K562 (cell line): ENCODE measurements at regions not wholly inside any gene's neighbourhood (a gene's known extent, or its start where the extent isn't known, plus 50 kb on each side); places are given as distances from the start of the nearest gene placed in this dataset.

Source experiments
- ATAC-seq: fragments of 200-7000 bp; cut with Tn5 transposase; 3 replicates; pipeline ENCODE4 v1.9.1; 2020; ENCODE audit warnings: moderate library complexity
- BruUV-seq: library from RNA; stranded (reverse); fragments of 400-500 nt; replicated peaks from 2 replicates; lab custom pipeline; 2021; lab: Mats Ljungman, UMichigan
- CTCF ChIA-PET: fragments of 300-600 bp; formaldehyde crosslinking; extraction: SDS; loops from one replicate; lab custom pipeline; 2021; ENCODE audit warnings: low intra/inter-chr PET ratio; lab: Yijun Ruan, JAX
- POLR2A ChIA-PET: fragments of 300-600, 350-650 bp; sonication (Branson Sonifier 250); formaldehyde crosslinking; extraction: SDS; loops from one replicate; lab custom pipeline; 2021; ENCODE audit warnings: antibody characterized with exemption, inconsistent platforms; lab: Yijun Ruan, JAX
- DNase-seq, 4 experiments: peaks; one replicate each; pipeline versions ENCODE4 v3.0.0 to v3.0.0-alpha.2; 2011 to 2018; ENCODE audit warnings: low spot score in 3 of 4, mixed read lengths in 3 of 4; ENCODE audit errors: extremely low read depth in 1 of 4
- FAIRE-seq: peaks from 2 replicates; lab custom pipeline; 2011; peaks lifted over from hg19 to GRCh38; lab: Jason Lieb, UNC
- H2AFZ ChIP-seq: 2 replicates; pipeline ENCODE4 v1.6.0; 2011; ENCODE audit warnings: low read depth, low read length, control low read depth, inconsistent platforms
- H3K27ac ChIP-seq: fragments of 200-600 bp; 3 replicates; pipeline ENCODE4 v1.8.0; 2011; ENCODE audit warnings: low read depth, mild to moderate bottlenecking, control low read depth, inconsistent platforms, low read length, moderate library complexity, mixed read lengths; ENCODE audit errors: extremely low read depth
- H3K27me3 ChIP-seq, 2 experiments: fragments of 300-600 bp in 1 of 2; 2 replicates in 1 of 2; 3 replicates in 1 of 2; pipeline versions ENCODE4 v1.6.0 to v1.8.0; 2011; ENCODE audit warnings: inconsistent platforms in 2 of 2, low read length in 2 of 2, mild to moderate bottlenecking in 1 of 2, mixed read lengths in 1 of 2, moderate library complexity in 1 of 2; ENCODE audit not compliant: control insufficient read depth in 2 of 2, insufficient read depth in 2 of 2
- H3K36me3 ChIP-seq: fragments of 300-600 bp; 3 replicates; pipeline ENCODE4 v1.8.0; 2011; ENCODE audit warnings: mild to moderate bottlenecking, low read length, inconsistent platforms; ENCODE audit not compliant: control insufficient read depth, insufficient read depth
- H3K4me1 ChIP-seq, 2 experiments: fragments of 200-600 bp in 1 of 2; replicated peaks in 1 of 2; 2 replicates in 1 of 2; 3 replicates in 1 of 2; pipeline versions ENCODE4 v1.5.1 to v1.8.0; 2011; ENCODE audit warnings: inconsistent platforms in 2 of 2, low read length in 2 of 2, mild to moderate bottlenecking in 1 of 2, mixed read lengths in 1 of 2, moderate library complexity in 1 of 2; ENCODE audit not compliant: control insufficient read depth in 2 of 2, insufficient read depth in 2 of 2
- H3K4me2 ChIP-seq: 2 replicates; pipeline ENCODE4 v1.6.1; 2011; ENCODE audit warnings: low read length, control low read depth, inconsistent platforms, mixed read lengths; ENCODE audit not compliant: insufficient read depth
- H3K4me3 ChIP-seq: fragments of 200-600 bp; sonication (generic), shearing (Covaris generic); 2 replicates; pipeline ENCODE4 v1.5.1; 2016; ENCODE audit warnings: control low read depth, inconsistent platforms
- H3K79me2 ChIP-seq: fragments of 200-600 bp; 3 replicates; pipeline ENCODE4 v1.8.0; 2011; ENCODE audit warnings: low read length, inconsistent platforms; ENCODE audit not compliant: control insufficient read depth, insufficient read depth
- H3K9ac ChIP-seq, 2 experiments: 2 replicates each; pipeline versions ENCODE4 v1.6.0 to v1.6.1; 2011; ENCODE audit warnings: low read depth in 2 of 2, low read length in 2 of 2, control low read depth in 1 of 2, inconsistent platforms in 1 of 2, mild to moderate bottlenecking in 1 of 2, mixed read lengths in 1 of 2; ENCODE audit not compliant: insufficient read depth in 1 of 2
- H3K9me1 ChIP-seq: one replicate; pipeline ENCODE4 v1.6.0; 2011; ENCODE audit warnings: inconsistent platforms, mild to moderate bottlenecking, low read length, moderate library complexity; ENCODE audit not compliant: control insufficient read depth, insufficient read depth
- H3K9me3 ChIP-seq: replicated peaks from 2 replicates; pipeline ENCODE4 v1.5.1; 2011; ENCODE audit warnings: low read depth, low read length, inconsistent platforms; ENCODE audit not compliant: control insufficient read depth, insufficient read depth
- H4K20me1 ChIP-seq: replicated peaks from 2 replicates; pipeline ENCODE4 v1.6.1; 2011; ENCODE audit warnings: low read length, inconsistent platforms, mixed read lengths; ENCODE audit not compliant: control insufficient read depth, insufficient read depth
- AFF4 ChIP-seq: sonication (generic); formaldehyde crosslinking; IDR thresholded peaks from 2 replicates; pipeline ENCODE4 v1.8.0; 2023; ENCODE audit warnings: mild to moderate bottlenecking, missing genetic modification reagents
- CBFB ChIP-seq: sonication (generic); formaldehyde crosslinking; IDR thresholded peaks from 2 replicates; pipeline ENCODE4 v1.4.0; 2020; ENCODE audit warnings: mild to moderate bottlenecking, missing genetic modification reagents
- CCAR2 ChIP-seq: fragments of 200-400 bp; formaldehyde crosslinking; IDR thresholded peaks from 2 replicates; pipeline ENCODE4 v1.6.1; 2017; ENCODE audit warnings: mild to moderate bottlenecking, low read depth, low read length
- IFI16 ChIP-seq: fragments of 250-450 bp; sonication (Bioruptor Pico); IDR thresholded peaks from 2 replicates; pipeline ENCODE4 v2.1.2; 2022; ENCODE audit warnings: mild to moderate bottlenecking, inconsistent platforms
- KLF10 ChIP-seq: fragments of 250-450 bp; sonication (Bioruptor Pico); IDR thresholded peaks from 2 replicates; pipeline ENCODE4 v1.6.1; 2021; ENCODE audit warnings: matching md5 sums
- MBD1 ChIP-seq: fragments of 250-450 bp; sonication (Bioruptor Pico); IDR thresholded peaks from 2 replicates; pipeline ENCODE4 v1.8.0; 2022; ENCODE audit warnings: inconsistent platforms
- MNT ChIP-seq, 2 experiments: fragments of 450-650 bp; conservative IDR thresholded peaks; 2 replicates each; pipeline ENCODE4 v1.6.1; 2017; ENCODE audit warnings: mild to moderate bottlenecking in 2 of 2, moderate library complexity in 2 of 2
- NBN ChIP-seq: fragments of 450-650 bp; IDR thresholded peaks from 2 replicates; pipeline ENCODE4 v1.6.1; 2016; ENCODE audit warnings: low read depth, mild to moderate bottlenecking
- RFX7 ChIP-seq: fragments of 250-450 bp; sonication (Bioruptor Pico); IDR thresholded peaks from 2 replicates; pipeline ENCODE4 v1.5.1; 2021; ENCODE audit warnings: mild to moderate bottlenecking
- RHOXF2B ChIP-seq: fragments of 250-450 bp; sonication (Bioruptor Pico); conservative IDR thresholded peaks from 2 replicates; pipeline ENCODE4 v1.5.1; 2021
- SMARCA5 ChIP-seq: fragments of 450-650 bp; IDR thresholded peaks from 2 replicates; pipeline ENCODE4 v1.6.1; 2016
- SRSF3 ChIP-seq: fragments of 200-400 bp; formaldehyde crosslinking; IDR thresholded peaks from 2 replicates; pipeline ENCODE4 v1.6.1; 2016; ENCODE audit warnings: mild to moderate bottlenecking, low read length, moderate library complexity; ENCODE audit not compliant: insufficient read depth
- ZNF143 ChIP-seq: sonication (generic); formaldehyde crosslinking; IDR thresholded peaks from 2 replicates; pipeline ENCODE4 v1.9.0; 2022; ENCODE audit warnings: mild to moderate bottlenecking, missing genetic modification reagents
- ZNF75A ChIP-seq: fragments of 450-650 bp; formaldehyde crosslinking; IDR thresholded peaks from 2 replicates; pipeline ENCODE4 v1.4.0; 2020; ENCODE audit warnings: mild to moderate bottlenecking
- WGBS: fragments of 100-300 bp; shearing (Covaris generic); methylation state at CpG from one replicate; pipeline ENCODE4 v1.1.6; 2016; ENCODE audit warnings: low coverage, mixed read lengths; ENCODE audit not compliant: insufficient coverage; ENCODE audit errors: missing lambda C conversion rate; 5-methylcytosine and 5-hydroxymethylcytosine counted together
- in situ Hi-C: fragments of 300-500 bp; cut with MboI; formaldehyde crosslinking; loops from 4 replicates; pipeline ENCODE4 v1.15.0; 2018; ENCODE audit warnings: inconsistent platforms, mixed read lengths
- intact Hi-C: fragments of 100-400 bp; cut with micrococcal nuclease; formaldehyde crosslinking; loops from 2 replicates; pipeline ENCODE4 v1.14.2; 2022

- Histone ChIP-seq H3K9ac (no peak overlapping the region), H3K4me2 (no peak overlapping the region), H4K20me1 (no peaks in the 10 kb centered on the region), H2AFZ (no peak overlapping the region), H3K27me3 (peaks cover 0 to 57% of the 10 kb centered on the region in 2 experiments; a peak in 3 of 5 replicates), H3K9me1 (no peaks in the 10 kb centered on the region)
- POLR2A ChIA-PET: no interaction called here
- FAIRE-seq: no peak
- TF ChIP-seq MNT (conservative IDR thresholded peaks at IDR 0.05): no peak
- no peak for TF ChIP-seq SMARCA5
- no peak for TF ChIP-seq IFI16 (CRISPR knock-in tag)
- TF ChIP-seq AFF4 (CRISPR knock-in tag): no peak
- no peak for TF ChIP-seq ZNF143
- no peak for TF ChIP-seq RFX7 (CRISPR knock-in tag)
- no peak for TF ChIP-seq CBFB (CRISPR knock-in tag)
- no peak for TF ChIP-seq RHOXF2B (CRISPR knock-in tag)
- no peak for TF ChIP-seq NBN
- TF ChIP-seq CCAR2: no peak
- no peak for TF ChIP-seq MBD1
- no peak for TF ChIP-seq SRSF3
- no peak for TF ChIP-seq ZNF75A
- no peak for TF ChIP-seq KLF10 (CRISPR knock-in tag)
- TF ChIP-seq, all 486 proteins: peak for 0
- ATAC-seq (no peak), DNase-seq (no peak)
- Histone ChIP-seq H3K27ac (no peak overlapping the region), H3K79me2 (no peaks in the 10 kb centered on the region), H3K9me3 (no peaks in the 10 kb centered on the region), H3K36me3 (no peaks in the 10 kb centered on the region), H3K4me1 (no peaks in the 10 kb centered on the region; a peak in 2 of 5 replicates), H3K4me3 (no peak overlapping the region)
- no TSS peak for BruUV-seq
- intact Hi-C loops: no loop called here
- WGBS: 0% methylated on average over 14 of the region's 15 CpGs
- in situ Hi-C loops: no loop called here
- CTCF ChIA-PET: no interaction called here
These were observed 82.0 kb downstream of the TEX29 start for GRCh38 chr13:111402441-111402840.
